Neural cell (in vitro differentiated cells): ENCODE measurements at regions not wholly inside any gene's neighbourhood (a gene's known extent, or its start where the extent isn't known, plus 50 kb on each side); places are given as distances from the start of the nearest gene placed in this dataset.

ENCODE experiments used
- H2AFZ ChIP-seq: fragments of 200-600, 300-800 bp; sonication (generic), shearing (Covaris generic); 2 replicates; pipeline ENCODE4 v1.6.0; 2014; ENCODE audit warnings: low read depth, mild to moderate bottlenecking, antibody characterized with exemption, low read length, moderate library complexity
- H3F3A ChIP-seq: fragments of 200-600 bp; shearing (Covaris generic); 2 replicates; pipeline ENCODE4 v1.6.1; 2016; ENCODE audit warnings: mild to moderate bottlenecking, moderate library complexity, mixed read lengths, antibody characterized with exemption, low read length; ENCODE audit not compliant: insufficient read depth, poor library complexity, severe bottlenecking
- H3K27ac ChIP-seq: fragments of 200-600, 300-800 bp; sonication (generic), shearing (Covaris generic); 2 replicates; pipeline ENCODE4 v1.5.1; 2014; ENCODE audit warnings: mild to moderate bottlenecking, low read length, moderate library complexity
- H3K27me3 ChIP-seq: fragments of 300-800, 200-600 bp; sonication (generic), shearing (Covaris generic); 2 replicates; pipeline ENCODE4 v1.6.0; 2014; ENCODE audit warnings: mild to moderate bottlenecking, low read depth, low read length, moderate library complexity; ENCODE audit not compliant: insufficient read depth
- H3K36me3 ChIP-seq: fragments of 300-800, 200-600 bp; sonication (generic), shearing (Covaris generic); 2 replicates; pipeline ENCODE4 v1.5.1; 2014; ENCODE audit warnings: mild to moderate bottlenecking, antibody characterized with exemption, low read length, moderate library complexity; ENCODE audit not compliant: insufficient read depth
- H3K4me2 ChIP-seq: fragments of 300-800, 200-600 bp; sonication (generic), shearing (Covaris generic); 2 replicates; pipeline ENCODE4 v1.6.0; 2014; ENCODE audit warnings: mild to moderate bottlenecking, low read length
- H3K4me3 ChIP-seq: fragments of 300-800, 200-600 bp; sonication (generic), shearing (Covaris generic); 2 replicates; pipeline ENCODE4 v1.5.1; 2014; ENCODE audit warnings: mild to moderate bottlenecking, low read length, moderate library complexity
- H3K79me2 ChIP-seq: fragments of 200-600 bp; shearing (Covaris generic); replicated peaks from 2 replicates; pipeline ENCODE4 v1.6.0; 2014; ENCODE audit warnings: mild to moderate bottlenecking, low read length, moderate library complexity; ENCODE audit not compliant: insufficient read depth
- H3K9ac ChIP-seq: fragments of 300-800, 200-600 bp; sonication (generic), shearing (Covaris generic); 2 replicates; pipeline ENCODE4 v1.6.1; 2016; ENCODE audit warnings: mild to moderate bottlenecking, low read length, mixed read lengths
- H3K9me2 ChIP-seq: fragments of 200-600 bp; shearing (Covaris generic); 2 replicates; pipeline ENCODE4 v1.6.1; 2016; ENCODE audit warnings: mild to moderate bottlenecking, low read length, mixed read lengths; ENCODE audit not compliant: insufficient read depth
- H3K9me3 ChIP-seq: fragments of 200-600, 300-800 bp; sonication (generic), shearing (Covaris generic); 2 replicates; pipeline ENCODE4 v1.6.1; 2016; ENCODE audit warnings: mild to moderate bottlenecking, mixed run types, low read length, moderate library complexity, mixed read lengths
- H4K20me1 ChIP-seq: fragments of 200-600 bp; shearing (Covaris generic); 2 replicates; pipeline ENCODE4 v1.6.1; 2016; ENCODE audit warnings: mild to moderate bottlenecking, mixed run types; ENCODE audit not compliant: insufficient read depth
- EP300 ChIP-seq: fragments of 450-650 bp; conservative IDR thresholded peaks from 2 replicates; pipeline ENCODE4 v1.6.1; 2014; ENCODE audit warnings: antibody characterized with exemption, mild to moderate bottlenecking, moderate library complexity; ENCODE audit not compliant: poor library complexity, severe bottlenecking
- EZH2 ChIP-seq: fragments of 200-600, 300-800 bp; shearing (Covaris generic), sonication (generic); IDR thresholded peaks from 2 replicates; pipeline ENCODE4 v1.6.1; 2014; ENCODE audit warnings: antibody characterized with exemption, low read length, borderline replicate concordance, mild to moderate bottlenecking; ENCODE audit not compliant: insufficient read depth, poor library complexity, severe bottlenecking
- MXI1 ChIP-seq: fragments of 450-650 bp; conservative IDR thresholded peaks from 2 replicates; pipeline ENCODE4 v1.6.1; 2014; ENCODE audit warnings: antibody characterized with exemption, mild to moderate bottlenecking; ENCODE audit not compliant: poor library complexity, severe bottlenecking
- POLR2AphosphoS5 ChIP-seq: IDR thresholded peaks from 2 replicates; pipeline ENCODE4 v1.6.1; 2012
- RAD21 ChIP-seq: fragments of 450-650 bp; conservative IDR thresholded peaks from 2 replicates; pipeline ENCODE4 v1.6.1; 2014; ENCODE audit warnings: antibody characterized with exemption, mild to moderate bottlenecking, moderate library complexity
- SMC3 ChIP-seq: fragments of 450-650 bp; conservative IDR thresholded peaks from 2 replicates; pipeline ENCODE4 v1.6.1; 2014; ENCODE audit warnings: antibody characterized with exemption, mild to moderate bottlenecking, moderate library complexity; ENCODE audit not compliant: poor library complexity
- TAF1 ChIP-seq: IDR thresholded peaks from 2 replicates; pipeline ENCODE4 v1.6.1; 2012; ENCODE audit warnings: low read depth
- TF ChIP-seq, protein P1 (sequence below): fragments of 450-650 bp; IDR thresholded peaks from 2 replicates; pipeline ENCODE4 v1.5.1; 2014; ENCODE audit warnings: antibody characterized with exemption, mild to moderate bottlenecking, moderate library complexity; ENCODE audit not compliant: poor library complexity, severe bottlenecking
- TF ChIP-seq, protein P2 (sequence below): IDR thresholded peaks from 2 replicates; pipeline ENCODE4 v1.6.1; 2012; ENCODE audit warnings: borderline replicate concordance

DNA sequence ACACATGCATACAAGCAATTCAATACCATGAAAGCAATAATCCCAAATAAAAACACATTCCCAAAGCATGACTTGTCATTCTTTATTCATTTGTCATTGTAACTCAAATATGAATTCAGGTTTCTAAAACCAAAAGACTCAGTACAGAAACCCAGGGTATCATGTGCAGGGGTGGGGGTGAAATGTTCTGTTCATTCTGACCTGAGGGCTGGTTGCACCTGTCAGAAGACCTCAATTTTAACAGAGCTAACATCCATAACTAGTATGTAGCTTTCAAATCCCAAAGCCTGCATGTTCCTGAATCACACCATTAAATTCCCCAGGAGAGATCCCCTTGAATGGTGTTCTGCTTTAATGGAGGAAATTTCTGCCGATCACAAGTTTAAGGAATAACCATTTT lies 738.7 kb downstream of the MCTP2 start:
- no peaks in the 10 kb centered on the region for H3K36me3 ChIP-seq
- H3K4me2 ChIP-seq = no peak overlapping the region
- H3K27me3 ChIP-seq = no peaks in the 10 kb centered on the region
- H3K9ac ChIP-seq = no peak overlapping the region
- H3K9me2 ChIP-seq = no peaks in the 10 kb centered on the region
- H2AFZ ChIP-seq = no peak overlapping the region
- no peaks in the 10 kb centered on the region for H3K79me2 ChIP-seq
- TF ChIP-seq RAD21 (no peak), TAF1 (no peak), POLR2AphosphoS5 (no peak), EP300 (no peak), EZH2 (no peak), SMC3 (no peak), MXI1 (no peak)
- TF ChIP-seq, protein P1, sequence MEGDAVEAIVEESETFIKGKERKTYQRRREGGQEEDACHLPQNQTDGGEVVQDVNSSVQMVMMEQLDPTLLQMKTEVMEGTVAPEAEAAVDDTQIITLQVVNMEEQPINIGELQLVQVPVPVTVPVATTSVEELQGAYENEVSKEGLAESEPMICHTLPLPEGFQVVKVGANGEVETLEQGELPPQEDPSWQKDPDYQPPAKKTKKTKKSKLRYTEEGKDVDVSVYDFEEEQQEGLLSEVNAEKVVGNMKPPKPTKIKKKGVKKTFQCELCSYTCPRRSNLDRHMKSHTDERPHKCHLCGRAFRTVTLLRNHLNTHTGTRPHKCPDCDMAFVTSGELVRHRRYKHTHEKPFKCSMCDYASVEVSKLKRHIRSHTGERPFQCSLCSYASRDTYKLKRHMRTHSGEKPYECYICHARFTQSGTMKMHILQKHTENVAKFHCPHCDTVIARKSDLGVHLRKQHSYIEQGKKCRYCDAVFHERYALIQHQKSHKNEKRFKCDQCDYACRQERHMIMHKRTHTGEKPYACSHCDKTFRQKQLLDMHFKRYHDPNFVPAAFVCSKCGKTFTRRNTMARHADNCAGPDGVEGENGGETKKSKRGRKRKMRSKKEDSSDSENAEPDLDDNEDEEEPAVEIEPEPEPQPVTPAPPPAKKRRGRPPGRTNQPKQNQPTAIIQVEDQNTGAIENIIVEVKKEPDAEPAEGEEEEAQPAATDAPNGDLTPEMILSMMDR = no peak
- TF ChIP-seq, protein P2, sequence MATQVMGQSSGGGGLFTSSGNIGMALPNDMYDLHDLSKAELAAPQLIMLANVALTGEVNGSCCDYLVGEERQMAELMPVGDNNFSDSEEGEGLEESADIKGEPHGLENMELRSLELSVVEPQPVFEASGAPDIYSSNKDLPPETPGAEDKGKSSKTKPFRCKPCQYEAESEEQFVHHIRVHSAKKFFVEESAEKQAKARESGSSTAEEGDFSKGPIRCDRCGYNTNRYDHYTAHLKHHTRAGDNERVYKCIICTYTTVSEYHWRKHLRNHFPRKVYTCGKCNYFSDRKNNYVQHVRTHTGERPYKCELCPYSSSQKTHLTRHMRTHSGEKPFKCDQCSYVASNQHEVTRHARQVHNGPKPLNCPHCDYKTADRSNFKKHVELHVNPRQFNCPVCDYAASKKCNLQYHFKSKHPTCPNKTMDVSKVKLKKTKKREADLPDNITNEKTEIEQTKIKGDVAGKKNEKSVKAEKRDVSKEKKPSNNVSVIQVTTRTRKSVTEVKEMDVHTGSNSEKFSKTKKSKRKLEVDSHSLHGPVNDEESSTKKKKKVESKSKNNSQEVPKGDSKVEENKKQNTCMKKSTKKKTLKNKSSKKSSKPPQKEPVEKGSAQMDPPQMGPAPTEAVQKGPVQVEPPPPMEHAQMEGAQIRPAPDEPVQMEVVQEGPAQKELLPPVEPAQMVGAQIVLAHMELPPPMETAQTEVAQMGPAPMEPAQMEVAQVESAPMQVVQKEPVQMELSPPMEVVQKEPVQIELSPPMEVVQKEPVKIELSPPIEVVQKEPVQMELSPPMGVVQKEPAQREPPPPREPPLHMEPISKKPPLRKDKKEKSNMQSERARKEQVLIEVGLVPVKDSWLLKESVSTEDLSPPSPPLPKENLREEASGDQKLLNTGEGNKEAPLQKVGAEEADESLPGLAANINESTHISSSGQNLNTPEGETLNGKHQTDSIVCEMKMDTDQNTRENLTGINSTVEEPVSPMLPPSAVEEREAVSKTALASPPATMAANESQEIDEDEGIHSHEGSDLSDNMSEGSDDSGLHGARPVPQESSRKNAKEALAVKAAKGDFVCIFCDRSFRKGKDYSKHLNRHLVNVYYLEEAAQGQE = no peak
- H3K9me3 ChIP-seq = no peaks in the 10 kb centered on the region
- no peak overlapping the region for H3K4me3 ChIP-seq
- H3K27ac ChIP-seq = no peak overlapping the region
- H4K20me1 ChIP-seq = no peaks in the 10 kb centered on the region
- H3F3A ChIP-seq = no peaks in the 10 kb centered on the region

DNA sequence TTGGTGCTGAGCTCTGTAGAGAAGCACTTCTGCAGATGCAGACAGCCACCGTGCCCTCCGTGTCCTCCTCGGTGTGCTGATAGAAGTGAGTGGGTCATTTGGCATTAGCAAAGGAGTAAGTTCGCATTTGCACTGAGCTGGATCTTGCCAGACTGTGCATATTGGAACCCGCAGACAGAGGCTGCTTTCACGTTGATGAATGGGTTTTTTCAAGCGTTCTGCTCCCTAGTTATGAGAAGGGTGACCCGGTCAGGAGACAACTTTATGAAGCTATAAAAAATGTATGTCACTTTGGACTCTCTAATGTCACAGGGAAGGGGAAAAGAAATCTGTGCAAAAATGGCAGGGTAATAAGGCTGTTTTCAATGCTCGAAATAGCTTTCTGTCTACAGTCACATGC lies 739.4 kb downstream of the MCTP2 start:
- Histone ChIP-seq H3F3A (no peaks in the 10 kb centered on the region), H3K79me2 (no peaks in the 10 kb centered on the region), H3K9me2 (no peaks in the 10 kb centered on the region), H3K36me3 (no peaks in the 10 kb centered on the region), H2AFZ (no peak overlapping the region), H3K9me3 (no peaks in the 10 kb centered on the region), H4K20me1 (no peaks in the 10 kb centered on the region), H3K4me3 (no peak overlapping the region), H3K27ac (no peak overlapping the region), H3K4me2 (no peak overlapping the region), H3K9ac (no peak overlapping the region), H3K27me3 (no peaks in the 10 kb centered on the region)
- TF ChIP-seq, protein P1 = no peak
- TF ChIP-seq POLR2AphosphoS5 (no peak), SMC3 (no peak), TAF1 (no peak), EZH2 (no peak)
